GM12878 (cell line): ENCODE measurements at regions not wholly inside any gene's neighbourhood (a gene's known extent, or its start where the extent isn't known, plus 50 kb on each side); places are given as distances from the start of the nearest gene placed in this dataset.

Experiments used
- EP300 ChIP-seq, 2 experiments: fragments of 150-350 bp in 1 of 2; IDR thresholded peaks; 2 replicates each; pipeline ENCODE4 v1.6.1; 2011 to 2012; ENCODE audit warnings: low read depth in 2 of 2, low read length in 2 of 2, borderline replicate concordance in 1 of 2, improper control_type of control experiment in 1 of 2, inconsistent platforms in 1 of 2; ENCODE audit not compliant: control insufficient read depth in 1 of 2
- ESRRA ChIP-seq: IDR thresholded peaks from 2 replicates; pipeline ENCODE4 v1.6.1; 2012; ENCODE audit warnings: mild to moderate bottlenecking, low read length, improper control_type of control experiment
- IKZF1 ChIP-seq: fragments of 450-650 bp; conservative IDR thresholded peaks from 2 replicates; pipeline ENCODE4 v1.6.1; 2017; ENCODE audit warnings: antibody characterized with exemption, mild to moderate bottlenecking
- IRF4 ChIP-seq: IDR thresholded peaks from 2 replicates; pipeline ENCODE4 v1.6.1; 2011; ENCODE audit warnings: low read depth, low read length
- JUND ChIP-seq: IDR thresholded peaks from 2 replicates; pipeline ENCODE4 v1.6.1; 2012; ENCODE audit warnings: low read depth, mild to moderate bottlenecking, low read length, improper control_type of control experiment, moderate library complexity
- LARP7 ChIP-seq: fragments of 450-650 bp; IDR thresholded peaks from 2 replicates; pipeline ENCODE4 v1.6.1; 2017; ENCODE audit warnings: mild to moderate bottlenecking
- MEF2B ChIP-seq: fragments of 450-650 bp; IDR thresholded peaks from 2 replicates; pipeline ENCODE4 v1.6.1; 2018; ENCODE audit warnings: mild to moderate bottlenecking, moderate library complexity; ENCODE audit not compliant: partially characterized antibody, poor library complexity, severe bottlenecking
- MTA2 ChIP-seq: fragments of 450-650 bp; IDR thresholded peaks from 2 replicates; pipeline ENCODE4 v1.6.1; 2016; ENCODE audit warnings: low read depth, mild to moderate bottlenecking, moderate library complexity
- MYC ChIP-seq: IDR thresholded peaks from 2 replicates; pipeline ENCODE4 v1.6.1; 2011; ENCODE audit warnings: mild to moderate bottlenecking, low read length, moderate library complexity, inconsistent platforms; ENCODE audit not compliant: insufficient read depth, insufficient replicate concordance, insufficient read length, severe bottlenecking
- NR2C1 ChIP-seq: fragments of 450-650 bp; IDR thresholded peaks from 2 replicates; pipeline ENCODE4 v1.6.1; 2017; ENCODE audit warnings: antibody characterized with exemption, mild to moderate bottlenecking, moderate library complexity
- PAX5 ChIP-seq: IDR thresholded peaks from 2 replicates; pipeline ENCODE4 v1.6.1; 2011; ENCODE audit warnings: low read depth, low read length, borderline replicate concordance
- PML ChIP-seq: IDR thresholded peaks from 2 replicates; pipeline ENCODE4 v1.6.1; 2012; ENCODE audit warnings: low read length, inconsistent platforms
- POLR2A ChIP-seq: IDR thresholded peaks from 2 replicates; pipeline ENCODE4 v1.6.1; 2011; ENCODE audit warnings: low read depth, mild to moderate bottlenecking, low read length
- RAD21 ChIP-seq: IDR thresholded peaks from 2 replicates; pipeline ENCODE4 v1.6.1; 2011; ENCODE audit warnings: mild to moderate bottlenecking, low read depth, low read length, moderate library complexity; ENCODE audit not compliant: insufficient read depth
- SRF ChIP-seq, 2 experiments: IDR thresholded peaks; 2 replicates each; pipeline ENCODE4 v1.6.1; 2011; ENCODE audit warnings: low read depth in 2 of 2, low read length in 2 of 2, mild to moderate bottlenecking in 1 of 2, moderate library complexity in 1 of 2
- SUZ12 ChIP-seq: fragments of 200-600 bp; sonication (generic); IDR thresholded peaks from one replicate; pipeline ENCODE4 v1.6.1; 2018; ENCODE audit warnings: antibody characterized with exemption, mild to moderate bottlenecking; ENCODE audit not compliant: unreplicated experiment
- TBL1XR1 ChIP-seq: IDR thresholded peaks from 2 replicates; pipeline ENCODE4 v1.6.1; 2012; ENCODE audit warnings: low read depth, low read length, improper control_type of control experiment
- ZNF207 ChIP-seq: fragments of 450-650 bp; IDR thresholded peaks from 2 replicates; pipeline ENCODE4 v1.6.1; 2014; ENCODE audit warnings: antibody characterized with exemption, mild to moderate bottlenecking, borderline replicate concordance
- TF ChIP-seq, protein P1 (sequence below): IDR thresholded peaks from 2 replicates; pipeline ENCODE4 v1.6.1; 2011; ENCODE audit warnings: borderline replicate concordance, low read depth, mild to moderate bottlenecking, moderate library complexity, mixed read lengths, low read length; ENCODE audit not compliant: insufficient read depth; ENCODE audit errors: extremely low read length
- TF ChIP-seq, protein P2 (sequence below): IDR thresholded peaks from 2 replicates; pipeline ENCODE4 v1.6.1; 2012; ENCODE audit warnings: low read depth, low read length, improper control_type of control experiment
- TF ChIP-seq, protein P3 (sequence below): fragments of 450-650 bp; IDR thresholded peaks from 2 replicates; pipeline ENCODE4 v1.6.1; 2017; ENCODE audit warnings: antibody characterized with exemption, mild to moderate bottlenecking, moderate library complexity
- TF ChIP-seq, protein P4 (sequence below): fragments of 450-650 bp; formaldehyde crosslinking; IDR thresholded peaks from 2 replicates; pipeline ENCODE4 v1.4.0; 2020; ENCODE audit warnings: mild to moderate bottlenecking, moderate library complexity
- TF ChIP-seq, protein P5 (sequence below): fragments of 450-650 bp; IDR thresholded peaks from 2 replicates; pipeline ENCODE4 v1.6.1; 2016; ENCODE audit warnings: mild to moderate bottlenecking

DNA sequence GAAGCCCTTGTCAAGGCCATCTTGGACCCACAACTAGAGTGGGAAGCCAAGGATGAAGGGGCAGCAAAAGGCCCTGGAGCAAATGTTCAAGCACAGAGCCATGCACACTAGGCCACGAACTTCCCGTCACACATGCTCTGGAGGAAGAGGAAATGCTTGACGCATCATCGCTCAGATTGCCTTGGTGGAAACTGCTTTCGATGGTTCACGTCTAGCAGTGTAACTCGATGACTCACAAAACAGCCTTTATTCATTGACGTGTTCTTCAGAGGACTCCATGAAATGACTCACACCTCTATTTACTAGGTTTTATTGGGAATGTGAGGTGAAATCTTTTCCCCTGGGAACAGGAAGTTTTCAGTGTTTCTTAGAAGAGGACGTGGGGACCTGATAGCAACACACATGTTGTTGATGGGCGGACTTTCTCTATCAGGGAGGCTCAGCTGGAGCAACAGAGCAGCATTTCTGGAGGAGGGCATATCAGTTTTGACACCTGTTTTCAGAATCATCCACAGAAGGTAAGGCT, 79.8 kb upstream of the FLT1 start (continued):
- TF ChIP-seq, protein P1, sequence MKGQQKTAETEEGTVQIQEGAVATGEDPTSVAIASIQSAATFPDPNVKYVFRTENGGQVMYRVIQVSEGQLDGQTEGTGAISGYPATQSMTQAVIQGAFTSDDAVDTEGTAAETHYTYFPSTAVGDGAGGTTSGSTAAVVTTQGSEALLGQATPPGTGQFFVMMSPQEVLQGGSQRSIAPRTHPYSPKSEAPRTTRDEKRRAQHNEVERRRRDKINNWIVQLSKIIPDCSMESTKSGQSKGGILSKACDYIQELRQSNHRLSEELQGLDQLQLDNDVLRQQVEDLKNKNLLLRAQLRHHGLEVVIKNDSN = no peak
- TF ChIP-seq TBL1XR1 = no peak
- TF ChIP-seq PML = no peak
- TF ChIP-seq NR2C1 = no peak
- TF ChIP-seq PAX5 = no peak
- TF ChIP-seq POLR2A = no peak
- TF ChIP-seq IKZF1 = no peak
- TF ChIP-seq, protein P2, sequence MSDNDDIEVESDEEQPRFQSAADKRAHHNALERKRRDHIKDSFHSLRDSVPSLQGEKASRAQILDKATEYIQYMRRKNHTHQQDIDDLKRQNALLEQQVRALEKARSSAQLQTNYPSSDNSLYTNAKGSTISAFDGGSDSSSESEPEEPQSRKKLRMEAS = no peak
- TF ChIP-seq MTA2 = no peak
- TF ChIP-seq LARP7 = no peak
- no peak for TF ChIP-seq ESRRA
- no peak for TF ChIP-seq MEF2B
- TF ChIP-seq JUND = no peak
- TF ChIP-seq RAD21 = no peak
- TF ChIP-seq, protein P3, sequence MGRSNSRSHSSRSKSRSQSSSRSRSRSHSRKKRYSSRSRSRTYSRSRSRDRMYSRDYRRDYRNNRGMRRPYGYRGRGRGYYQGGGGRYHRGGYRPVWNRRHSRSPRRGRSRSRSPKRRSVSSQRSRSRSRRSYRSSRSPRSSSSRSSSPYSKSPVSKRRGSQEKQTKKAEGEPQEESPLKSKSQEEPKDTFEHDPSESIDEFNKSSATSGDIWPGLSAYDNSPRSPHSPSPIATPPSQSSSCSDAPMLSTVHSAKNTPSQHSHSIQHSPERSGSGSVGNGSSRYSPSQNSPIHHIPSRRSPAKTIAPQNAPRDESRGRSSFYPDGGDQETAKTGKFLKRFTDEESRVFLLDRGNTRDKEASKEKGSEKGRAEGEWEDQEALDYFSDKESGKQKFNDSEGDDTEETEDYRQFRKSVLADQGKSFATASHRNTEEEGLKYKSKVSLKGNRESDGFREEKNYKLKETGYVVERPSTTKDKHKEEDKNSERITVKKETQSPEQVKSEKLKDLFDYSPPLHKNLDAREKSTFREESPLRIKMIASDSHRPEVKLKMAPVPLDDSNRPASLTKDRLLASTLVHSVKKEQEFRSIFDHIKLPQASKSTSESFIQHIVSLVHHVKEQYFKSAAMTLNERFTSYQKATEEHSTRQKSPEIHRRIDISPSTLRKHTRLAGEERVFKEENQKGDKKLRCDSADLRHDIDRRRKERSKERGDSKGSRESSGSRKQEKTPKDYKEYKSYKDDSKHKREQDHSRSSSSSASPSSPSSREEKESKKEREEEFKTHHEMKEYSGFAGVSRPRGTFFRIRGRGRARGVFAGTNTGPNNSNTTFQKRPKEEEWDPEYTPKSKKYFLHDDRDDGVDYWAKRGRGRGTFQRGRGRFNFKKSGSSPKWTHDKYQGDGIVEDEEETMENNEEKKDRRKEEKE = no peak
- TF ChIP-seq SUZ12 = no peak
- TF ChIP-seq, protein P4, sequence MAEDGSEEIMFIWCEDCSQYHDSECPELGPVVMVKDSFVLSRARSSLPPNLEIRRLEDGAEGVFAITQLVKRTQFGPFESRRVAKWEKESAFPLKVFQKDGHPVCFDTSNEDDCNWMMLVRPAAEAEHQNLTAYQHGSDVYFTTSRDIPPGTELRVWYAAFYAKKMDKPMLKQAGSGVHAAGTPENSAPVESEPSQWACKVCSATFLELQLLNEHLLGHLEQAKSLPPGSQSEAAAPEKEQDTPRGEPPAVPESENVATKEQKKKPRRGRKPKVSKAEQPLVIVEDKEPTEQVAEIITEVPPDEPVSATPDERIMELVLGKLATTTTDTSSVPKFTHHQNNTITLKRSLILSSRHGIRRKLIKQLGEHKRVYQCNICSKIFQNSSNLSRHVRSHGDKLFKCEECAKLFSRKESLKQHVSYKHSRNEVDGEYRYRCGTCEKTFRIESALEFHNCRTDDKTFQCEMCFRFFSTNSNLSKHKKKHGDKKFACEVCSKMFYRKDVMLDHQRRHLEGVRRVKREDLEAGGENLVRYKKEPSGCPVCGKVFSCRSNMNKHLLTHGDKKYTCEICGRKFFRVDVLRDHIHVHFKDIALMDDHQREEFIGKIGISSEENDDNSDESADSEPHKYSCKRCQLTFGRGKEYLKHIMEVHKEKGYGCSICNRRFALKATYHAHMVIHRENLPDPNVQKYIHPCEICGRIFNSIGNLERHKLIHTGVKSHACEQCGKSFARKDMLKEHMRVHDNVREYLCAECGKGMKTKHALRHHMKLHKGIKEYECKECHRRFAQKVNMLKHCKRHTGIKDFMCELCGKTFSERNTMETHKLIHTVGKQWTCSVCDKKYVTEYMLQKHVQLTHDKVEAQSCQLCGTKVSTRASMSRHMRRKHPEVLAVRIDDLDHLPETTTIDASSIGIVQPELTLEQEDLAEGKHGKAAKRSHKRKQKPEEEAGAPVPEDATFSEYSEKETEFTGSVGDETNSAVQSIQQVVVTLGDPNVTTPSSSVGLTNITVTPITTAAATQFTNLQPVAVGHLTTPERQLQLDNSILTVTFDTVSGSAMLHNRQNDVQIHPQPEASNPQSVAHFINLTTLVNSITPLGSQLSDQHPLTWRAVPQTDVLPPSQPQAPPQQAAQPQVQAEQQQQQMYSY (CRISPR knock-in tag) = no peak
- TF ChIP-seq, protein P5, sequence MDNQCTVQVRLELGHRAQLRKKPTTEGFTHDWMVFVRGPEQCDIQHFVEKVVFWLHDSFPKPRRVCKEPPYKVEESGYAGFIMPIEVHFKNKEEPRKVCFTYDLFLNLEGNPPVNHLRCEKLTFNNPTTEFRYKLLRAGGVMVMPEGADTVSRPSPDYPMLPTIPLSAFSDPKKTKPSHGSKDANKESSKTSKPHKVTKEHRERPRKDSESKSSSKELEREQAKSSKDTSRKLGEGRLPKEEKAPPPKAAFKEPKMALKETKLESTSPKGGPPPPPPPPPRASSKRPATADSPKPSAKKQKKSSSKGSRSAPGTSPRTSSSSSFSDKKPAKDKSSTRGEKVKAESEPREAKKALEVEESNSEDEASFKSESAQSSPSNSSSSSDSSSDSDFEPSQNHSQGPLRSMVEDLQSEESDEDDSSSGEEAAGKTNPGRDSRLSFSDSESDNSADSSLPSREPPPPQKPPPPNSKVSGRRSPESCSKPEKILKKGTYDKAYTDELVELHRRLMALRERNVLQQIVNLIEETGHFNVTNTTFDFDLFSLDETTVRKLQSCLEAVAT = 0 out of 2 replicates have a peak, but pooled peaks have one; percentile 6
- TF ChIP-seq IRF4 = no peak
- no peak for TF ChIP-seq SRF (IDR thresholded peaks at IDR 0.05; ENCODE audit: low read depth in 2 of 2, low read length in 2 of 2)
- no peak for TF ChIP-seq ZNF207
- no peak for TF ChIP-seq EP300 (IDR thresholded peaks at IDR 0.05; ENCODE audit: borderline replicate concordance in 1 of 2, control insufficient read depth in 1 of 2, low read depth in 2 of 2, low read length in 2 of 2)
- TF ChIP-seq MYC = no peak
